HG02678 (cell line): ENCODE measurements at regions not wholly inside any gene's neighbourhood (a gene's known extent, or its start where the extent isn't known, plus 50 kb on each side); places are given as distances from the start of the nearest gene placed in this dataset.
"Not testable (repeated sequence)": the region's sequence is repeated elsewhere in the genome, so short reads cannot be mapped to it uniquely, and the experiment has no call there.

Experiments used
- ATAC-seq: cut with Tn5 transposase; IDR thresholded peaks from one replicate; pipeline ENCODE4 v1.9.1; 2021; ENCODE audit warnings: mild to moderate bottlenecking, moderate library complexity; ENCODE audit not compliant: unreplicated experiment

DNA sequence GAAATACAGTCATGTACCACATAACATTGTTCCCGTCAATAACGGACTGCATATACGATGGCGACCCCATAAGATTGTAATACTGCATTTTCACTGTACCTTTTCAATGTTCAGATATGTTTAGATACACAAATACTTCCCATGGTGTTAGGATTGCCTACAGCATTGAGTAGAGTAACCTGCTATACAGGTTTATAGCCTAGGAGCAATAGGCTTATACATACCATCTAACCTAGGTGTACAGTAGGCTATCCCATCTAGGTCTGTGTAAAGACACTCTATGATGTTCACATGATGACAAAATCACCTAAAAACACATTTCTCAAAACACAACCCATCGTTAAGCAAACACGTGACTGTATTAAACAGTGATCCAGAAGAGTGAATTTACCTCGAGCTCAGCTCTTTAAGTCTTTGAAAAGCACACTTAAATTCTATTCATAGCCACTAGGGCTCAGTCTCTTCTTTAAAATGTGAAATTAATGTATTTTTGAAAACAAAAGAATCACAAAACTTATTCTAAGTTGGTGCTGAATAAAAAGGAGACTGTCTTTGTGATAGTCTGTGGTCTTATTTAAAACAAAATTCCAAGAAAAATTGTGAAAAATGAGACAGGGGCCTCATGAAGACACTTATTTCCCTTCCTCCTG lies 239.1 kb upstream of the ARID2 start:
- no peak for ATAC-seq

- no peak for ATAC-seq
Measured at GRCh38 chr12:45494279-45494678, 235.2 kb upstream of the ARID2 start.

- no peak for ATAC-seq
Measured at GRCh38 chr12:45498645-45499044, 230.9 kb upstream of the ARID2 start.

GRCh38 chr12:45502481-45503128 lies 226.9 kb upstream of the ARID2 start:
- no peak for ATAC-seq

- ATAC-seq, result no peak
Measured at GRCh38 chr12:45503899-45504298, 225.6 kb upstream of the ARID2 start.

DNA sequence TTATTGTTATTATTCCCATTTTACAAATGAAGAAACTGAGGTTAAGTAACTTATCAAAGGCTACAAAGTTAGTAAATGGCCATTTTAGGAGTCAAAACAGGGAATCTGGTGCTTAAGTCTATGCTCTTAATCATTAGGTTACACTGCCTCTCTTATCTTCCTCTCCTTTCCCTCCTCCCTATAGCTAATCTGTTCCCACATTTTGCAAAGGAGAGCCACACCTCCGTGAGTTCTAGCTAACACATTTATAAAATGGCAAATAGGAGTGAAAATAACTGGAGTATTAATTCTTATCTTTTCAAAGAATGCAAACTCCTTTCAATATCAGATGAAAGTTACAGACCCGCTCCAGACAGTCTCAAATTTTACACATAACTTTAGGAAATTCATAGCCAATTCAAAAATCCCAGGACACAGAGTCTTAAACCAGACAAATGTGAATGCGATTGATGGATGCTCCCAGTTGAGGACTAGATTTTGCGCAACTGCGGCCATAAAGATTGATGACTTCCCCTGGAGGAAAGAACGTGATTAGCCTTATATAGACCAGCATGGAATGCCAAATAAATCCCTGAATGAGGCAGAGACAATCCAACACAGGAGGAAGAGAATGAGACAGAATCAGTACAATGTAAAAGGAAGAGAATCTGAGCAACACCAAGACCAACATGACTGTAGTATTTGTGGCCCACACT lies 225.0 kb upstream of the ARID2 start:
- no peak for ATAC-seq

DNA sequence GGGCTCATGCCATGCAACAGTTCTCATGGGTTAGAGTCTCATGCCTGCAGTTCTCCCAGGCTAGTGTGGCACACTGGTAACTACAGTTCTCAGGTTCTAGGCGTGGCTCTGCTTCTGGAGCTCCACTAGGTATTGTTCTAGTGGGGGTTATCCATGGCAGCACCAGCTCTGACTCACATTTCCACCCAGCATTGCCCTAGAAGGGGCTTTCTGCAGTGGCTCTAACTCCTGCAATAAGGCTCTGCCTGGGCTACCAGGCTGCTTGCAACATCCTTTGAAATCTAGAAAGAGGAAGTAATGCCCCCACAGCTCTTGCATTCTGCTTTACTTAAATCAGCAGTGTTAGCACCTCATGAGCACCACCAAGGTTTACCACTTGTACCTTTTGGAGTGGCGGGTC lies 220.3 kb upstream of the ARID2 start:
- no peak for ATAC-seq

DNA sequence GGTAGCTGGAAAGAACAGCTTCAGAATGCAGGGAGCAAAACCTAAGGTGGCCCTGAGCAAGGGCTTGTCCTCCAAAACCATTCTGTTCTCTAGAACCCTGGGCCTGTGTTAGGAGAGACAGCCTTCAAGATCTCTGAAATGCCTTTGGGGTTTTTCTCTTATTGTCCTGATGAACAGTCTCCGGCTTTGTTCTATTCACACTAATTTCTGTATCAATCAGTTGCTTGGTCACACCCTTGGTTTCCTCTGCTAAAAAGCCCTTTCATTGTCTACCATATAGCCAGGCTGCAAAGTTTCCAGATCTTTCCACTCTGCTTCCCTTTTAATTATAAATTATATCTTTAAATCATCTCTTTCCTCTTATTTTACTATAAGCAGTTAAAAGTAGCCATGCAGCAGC lies 219.9 kb upstream of the ARID2 start:
- ATAC-seq, result no peak

DNA sequence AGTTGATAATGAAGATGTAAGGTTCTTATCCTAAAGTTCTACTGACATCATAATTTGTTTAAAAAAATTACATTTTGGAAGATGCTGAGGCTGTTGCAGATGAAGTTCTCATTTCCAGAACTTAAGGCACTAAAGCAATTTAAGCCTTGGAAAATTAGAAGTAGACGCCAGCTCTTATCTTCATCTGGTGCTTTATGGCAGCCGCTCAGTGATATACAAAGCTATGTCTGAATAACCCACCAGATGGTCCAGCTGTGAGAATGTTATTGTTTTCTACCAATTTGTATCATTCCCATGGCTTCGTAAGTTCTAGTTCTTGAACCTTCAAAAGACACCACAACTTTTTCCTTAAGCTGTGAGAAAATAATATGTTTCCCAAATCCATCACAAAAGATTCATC lies 212.1 kb upstream of the ARID2 start:
- ATAC-seq, result no peak

DNA sequence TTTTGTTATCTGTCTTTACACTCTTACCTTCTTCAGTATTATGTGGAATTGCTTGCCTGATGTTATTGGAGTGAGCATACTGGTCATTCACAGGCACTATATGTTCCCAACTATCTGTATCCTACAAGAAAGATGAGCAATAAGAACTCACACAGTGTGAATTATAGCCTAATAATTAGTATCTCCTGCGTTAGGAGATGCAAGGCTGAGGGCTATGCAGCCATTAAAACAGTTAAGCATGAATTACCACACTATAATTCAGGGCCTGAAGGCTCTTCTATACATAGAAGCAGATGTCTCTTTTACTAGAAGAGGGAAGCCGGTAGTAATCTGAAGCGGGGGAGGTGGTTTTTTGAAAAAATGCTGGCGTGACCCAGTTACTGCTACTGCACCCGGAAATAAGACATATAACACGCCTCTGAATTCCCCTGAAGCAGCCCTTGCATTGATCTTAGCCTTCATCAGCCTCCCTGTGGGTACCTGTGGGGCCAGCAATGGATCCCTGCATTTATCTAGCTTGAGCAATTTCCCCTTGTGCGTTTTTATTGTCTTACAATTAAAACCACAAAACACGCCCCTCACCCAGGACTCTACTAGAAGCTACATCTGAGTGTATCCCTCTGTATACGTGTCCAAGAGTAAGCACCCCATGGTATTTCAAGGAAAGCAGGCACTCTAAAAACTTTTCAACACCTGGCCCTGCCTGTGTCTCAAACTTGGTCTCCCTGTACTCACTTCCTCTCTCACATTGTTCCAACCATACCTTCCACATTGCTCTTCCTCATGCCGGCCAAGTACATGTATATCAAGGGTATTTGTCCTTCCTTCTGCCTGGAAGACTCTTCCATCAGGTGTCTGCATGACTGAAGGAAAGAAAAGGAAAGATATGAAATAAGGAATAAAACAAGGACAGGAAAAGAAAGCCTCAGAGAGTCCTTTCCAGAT lies 210.9 kb upstream of the ARID2 start:
- ATAC-seq, result no peak

DNA sequence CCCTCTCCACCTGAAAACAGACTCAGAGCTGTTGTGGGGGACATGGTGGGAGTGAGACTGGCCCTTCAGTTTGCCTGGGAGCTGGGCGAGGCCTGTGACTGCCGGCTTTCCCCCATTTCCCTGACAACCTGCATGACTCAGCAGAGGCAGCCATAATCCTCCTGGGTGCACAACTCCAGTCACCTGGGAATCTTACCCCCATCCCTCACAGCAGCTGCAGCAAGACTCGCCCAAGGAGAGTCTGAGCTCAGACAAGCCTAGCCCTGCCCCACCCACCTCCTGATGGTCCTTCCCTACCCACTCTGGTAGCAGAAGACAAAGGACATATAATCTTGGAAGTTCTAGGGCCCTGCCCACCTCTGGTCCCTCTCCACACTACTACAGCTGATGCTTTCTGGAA lies 207.3 kb upstream of the ARID2 start:
- no peak for ATAC-seq

- not testable (repeated sequence) for ATAC-seq
Measured at GRCh38 chr12:45526823-45527222, 202.7 kb upstream of the ARID2 start.

- no peak for ATAC-seq
Measured at GRCh38 chr12:45532113-45532512, 197.4 kb upstream of the ARID2 start.

- ATAC-seq, result no peak
Measured at GRCh38 chr12:45535610-45536180, 193.8 kb upstream of the ARID2 start.

DNA sequence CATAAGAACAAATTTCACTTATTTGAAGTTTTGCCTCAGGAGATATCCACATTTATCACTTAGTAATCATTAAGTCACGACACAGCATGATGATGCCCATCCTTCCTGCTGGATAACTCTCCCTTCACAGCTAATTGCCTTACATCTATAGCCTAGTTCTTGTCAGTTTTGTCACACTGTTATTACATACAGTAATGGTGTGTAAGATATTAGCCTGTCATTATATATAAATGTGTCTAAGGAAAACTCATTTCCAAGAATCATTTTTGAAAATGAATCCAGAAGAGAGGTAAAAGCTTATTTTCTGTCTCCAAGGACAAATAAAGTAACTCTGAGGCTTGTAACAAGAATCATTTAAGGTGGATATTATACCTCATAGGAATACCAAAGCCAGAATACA lies 193.2 kb upstream of the ARID2 start:
- ATAC-seq, result no peak

DNA sequence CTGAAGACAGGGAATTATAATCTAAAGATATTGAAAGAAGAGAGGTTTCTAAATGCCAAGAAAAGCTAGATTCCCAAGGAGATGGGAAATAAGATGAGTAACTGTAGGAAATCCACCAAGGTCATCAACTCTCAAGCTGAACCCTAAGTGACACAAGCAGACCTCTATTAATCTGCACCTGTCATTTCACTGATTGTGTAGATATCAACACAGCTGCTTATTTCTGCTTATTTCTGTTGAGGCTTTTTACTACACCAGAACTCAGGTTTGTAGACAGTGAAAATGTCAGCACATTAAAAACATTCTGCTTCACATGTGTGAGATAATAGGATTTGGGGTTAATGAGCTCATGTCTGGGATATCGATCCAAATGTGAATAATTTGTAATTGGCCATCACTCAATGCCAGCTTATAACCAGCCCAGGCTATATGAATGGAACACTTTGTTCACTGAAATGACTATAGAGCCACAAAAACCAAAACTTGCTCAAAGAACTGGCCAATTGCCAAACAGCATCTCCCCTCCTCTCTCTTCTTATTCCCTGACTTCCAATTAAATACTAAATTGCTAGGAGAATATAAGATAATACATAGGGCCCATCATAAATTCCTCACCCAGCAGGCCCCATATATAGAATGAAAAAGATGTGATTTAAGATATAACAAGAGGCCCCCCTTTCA lies 188.7 kb upstream of the ARID2 start:
- ATAC-seq, result no peak

DNA sequence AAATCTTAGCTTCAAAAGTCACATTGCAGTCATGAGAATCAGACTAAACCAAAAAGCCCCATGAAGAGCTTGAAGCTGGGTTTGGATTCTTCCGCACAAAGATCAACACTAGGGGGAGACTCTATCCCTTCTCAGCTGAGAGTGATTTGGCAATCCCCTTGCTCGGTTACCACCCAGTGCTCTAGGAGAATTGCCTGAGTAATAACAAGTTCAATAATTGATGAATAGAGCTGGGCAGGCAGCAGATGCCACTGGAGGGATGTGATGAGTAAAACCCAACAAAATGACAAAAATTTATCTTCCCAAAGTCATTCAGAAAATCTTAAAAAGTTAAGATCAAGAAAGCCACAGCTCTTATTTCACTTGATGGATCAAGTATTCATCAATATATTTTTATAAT lies 185.6 kb upstream of the ARID2 start:
- ATAC-seq, result peak; percentile 90

- ATAC-seq, result no peak
Measured at GRCh38 chr12:45546545-45546944, 183.0 kb upstream of the ARID2 start.

- no peak for ATAC-seq
Measured at GRCh38 chr12:45547132-45547531, 182.4 kb upstream of the ARID2 start.

- no peak for ATAC-seq
Measured at GRCh38 chr12:45547822-45548221, 181.7 kb upstream of the ARID2 start.
